GM19099 (cell line): ENCODE measurements at regions not wholly inside any gene's neighbourhood (a gene's known extent, or its start where the extent isn't known, plus 50 kb on each side); places are given as distances from the start of the nearest gene placed in this dataset.

Experiments
- POLR2A ChIP-seq: IDR thresholded peaks from 3 replicates; pipeline ENCODE4 v1.6.1; 2011; ENCODE audit warnings: low read depth; ENCODE audit not compliant: insufficient read length; ENCODE audit errors: extremely low read depth

GRCh38 chr6:134636186-134636799, 313.6 kb downstream of the ALDH8A1 start:
- no peak for TF ChIP-seq POLR2A

GRCh38 chr6:134634966-134635365, 314.9 kb downstream of the ALDH8A1 start:
- no peak for TF ChIP-seq POLR2A

- TF ChIP-seq POLR2A, result no peak
These were observed 315.4 kb downstream of the ALDH8A1 start for GRCh38 chr6:134634466-134634865.

- TF ChIP-seq POLR2A, result no peak
These were observed 314.1 kb upstream of the SGK1 start for GRCh38 chr6:134632024-134632423.

- no peak for TF ChIP-seq POLR2A
These were observed 313.5 kb upstream of the SGK1 start for GRCh38 chr6:134631398-134631924.

GRCh38 chr6:134630508-134631121, 312.7 kb upstream of the SGK1 start:
- no peak for TF ChIP-seq POLR2A

- TF ChIP-seq POLR2A, result no peak
These were observed 310.2 kb upstream of the SGK1 start for GRCh38 chr6:134628154-134628553.

- no peak for TF ChIP-seq POLR2A
These were observed 309.8 kb upstream of the SGK1 start for GRCh38 chr6:134627707-134628106.

- TF ChIP-seq POLR2A, result no peak
These were observed 308.7 kb upstream of the SGK1 start for GRCh38 chr6:134626589-134626988.

GRCh38 chr6:134626086-134626485, 308.2 kb upstream of the SGK1 start:
- TF ChIP-seq POLR2A, result no peak

- TF ChIP-seq POLR2A, result no peak
These were observed 306.9 kb upstream of the SGK1 start for GRCh38 chr6:134624781-134625180.

- TF ChIP-seq POLR2A, result no peak
These were observed 305.5 kb upstream of the SGK1 start for GRCh38 chr6:134623401-134623800.

- TF ChIP-seq POLR2A, result no peak
These were observed 304.7 kb upstream of the SGK1 start for GRCh38 chr6:134622382-134623173.

- no peak for TF ChIP-seq POLR2A
These were observed 303.9 kb upstream of the SGK1 start for GRCh38 chr6:134621858-134622257.

GRCh38 chr6:134619789-134620188, 301.9 kb upstream of the SGK1 start:
- TF ChIP-seq POLR2A, result no peak

GRCh38 chr6:134619077-134619476, 301.2 kb upstream of the SGK1 start:
- TF ChIP-seq POLR2A, result no peak

- no peak for TF ChIP-seq POLR2A
These were observed 296.9 kb upstream of the SGK1 start for GRCh38 chr6:134614606-134615485.
